HEK293 (cell line): ENCODE measurements at regions not wholly inside any gene's neighbourhood (a gene's known extent, or its start where the extent isn't known, plus 50 kb on each side); places are given as distances from the start of the nearest gene placed in this dataset.
A peak's percentile ranks its signal among the peaks of the same experiment; 100 is the strongest.

ENCODE experiments used
- CTCF ChIA-PET: fragments of 350-600 bp; formaldehyde crosslinking; extraction: SDS; loops from one replicate; lab custom pipeline; 2021; ENCODE audit warnings: antibody characterized with exemption; lab: Yijun Ruan, JAX
- POLR2A ChIA-PET: fragments of 300-600 bp; formaldehyde crosslinking; extraction: SDS; loops from one replicate; lab custom pipeline; 2020; ENCODE audit warnings: antibody characterized with exemption, inconsistent platforms; lab: Yijun Ruan, JAX
- H3K27ac ChIP-seq: fragments of 200-500 bp; sonication (Bioruptor generic); 2 replicates; pipeline ENCODE4 v1.5.1; 2014; ENCODE audit warnings: low read depth, low read length, control low read depth, inconsistent platforms; ENCODE audit errors: extremely low read depth
- H3K36me3 ChIP-seq, 2 experiments: fragments of 200-500 bp in 1 of 2; sonication (Bioruptor generic) in 1 of 2; 1 replicate in 1 of 2; 2 replicates in 1 of 2; pipeline ENCODE4 v1.5.1; 2014 to 2017; ENCODE audit warnings: inconsistent platforms in 2 of 2, low read length in 2 of 2; ENCODE audit not compliant: control insufficient read depth in 2 of 2, insufficient read depth in 1 of 2
- H3K4me1 ChIP-seq: fragments of 200-500 bp; sonication (Bioruptor generic); 2 replicates; pipeline ENCODE4 v1.5.1; 2014; ENCODE audit warnings: mild to moderate bottlenecking, low read length, inconsistent platforms; ENCODE audit not compliant: control insufficient read depth, insufficient read depth
- H3K4me3 ChIP-seq: 2 replicates; pipeline ENCODE4 v1.5.1; 2011; ENCODE audit warnings: low read depth, mild to moderate bottlenecking, control low read depth, low read length, moderate library complexity
- H3K9me3 ChIP-seq: fragments of 200-500 bp; sonication (Bioruptor generic); 2 replicates; pipeline ENCODE4 v1.5.1; 2014; ENCODE audit warnings: low read depth, low read length, inconsistent platforms; ENCODE audit not compliant: control insufficient read depth, insufficient read depth
- FEZF1 ChIP-seq: fragments of 450-650 bp; formaldehyde crosslinking; IDR thresholded peaks from 2 replicates; pipeline ENCODE4 v1.5.1; 2016; ENCODE audit warnings: missing biosample characterization, missing genetic modification characterization
- IKZF3 ChIP-seq: fragments of 450-650 bp; IDR thresholded peaks from 2 replicates; pipeline ENCODE4 v1.5.0; 2018; ENCODE audit warnings: missing biosample characterization, mild to moderate bottlenecking, missing genetic modification characterization, moderate library complexity
- INSM2 ChIP-seq: fragments of 450-650 bp; formaldehyde crosslinking; IDR thresholded peaks from 2 replicates; pipeline ENCODE4 v1.5.1; 2016; ENCODE audit warnings: missing biosample characterization, missing genetic modification characterization
- MZF1 ChIP-seq: fragments of 450-650 bp; formaldehyde crosslinking; IDR thresholded peaks from 2 replicates; pipeline ENCODE4 v1.5.1; 2017; ENCODE audit warnings: missing biosample characterization, missing genetic modification characterization, borderline replicate concordance
- PRDM10 ChIP-seq: fragments of 450-650 bp; formaldehyde crosslinking; IDR thresholded peaks from 2 replicates; pipeline ENCODE4 v1.5.1; 2016; ENCODE audit warnings: missing biosample characterization, missing genetic modification characterization
- REPIN1 ChIP-seq: fragments of 450-650 bp; formaldehyde crosslinking; IDR thresholded peaks from 2 replicates; pipeline ENCODE4 v1.5.1; 2017; ENCODE audit warnings: missing biosample characterization, missing genetic modification characterization, low read depth
- YY2 ChIP-seq: fragments of 450-650 bp; formaldehyde crosslinking; IDR thresholded peaks from 2 replicates; pipeline ENCODE4 v1.5.1; 2016; ENCODE audit warnings: missing biosample characterization, missing genetic modification characterization
- ZBTB17 ChIP-seq: fragments of 450-650 bp; formaldehyde crosslinking; IDR thresholded peaks from 2 replicates; pipeline ENCODE4 v1.5.1; 2016; ENCODE audit warnings: missing biosample characterization, missing genetic modification characterization
- ZBTB20 ChIP-seq: fragments of 450-650 bp; formaldehyde crosslinking; IDR thresholded peaks from 2 replicates; pipeline ENCODE4 v1.5.1; 2016; ENCODE audit warnings: missing biosample characterization, missing genetic modification characterization
- ZFP37 ChIP-seq: fragments of 450-650 bp; formaldehyde crosslinking; IDR thresholded peaks from 2 replicates; pipeline ENCODE4 v1.5.1; 2016; ENCODE audit warnings: missing biosample characterization, missing genetic modification characterization
- ZIC2 ChIP-seq: fragments of 450-650 bp; formaldehyde crosslinking; IDR thresholded peaks from 2 replicates; pipeline ENCODE4 v1.5.1; 2016; ENCODE audit warnings: missing biosample characterization, missing genetic modification characterization
- ZNF146 ChIP-seq: fragments of 450-650 bp; formaldehyde crosslinking; IDR thresholded peaks from 2 replicates; pipeline ENCODE4 v1.5.1; 2016; ENCODE audit warnings: missing biosample characterization, missing genetic modification characterization
- ZNF148 ChIP-seq: fragments of 450-650 bp; formaldehyde crosslinking; IDR thresholded peaks from 2 replicates; pipeline ENCODE4 v1.5.0; 2017; ENCODE audit warnings: missing biosample characterization, missing genetic modification characterization, borderline replicate concordance
- ZNF223 ChIP-seq: fragments of 450-650 bp; formaldehyde crosslinking; IDR thresholded peaks from 2 replicates; pipeline ENCODE4 v1.5.1; 2016; ENCODE audit warnings: missing biosample characterization, missing genetic modification characterization
- ZNF623 ChIP-seq: fragments of 450-650 bp; formaldehyde crosslinking; IDR thresholded peaks from 2 replicates; pipeline ENCODE4 v1.5.1; 2016; ENCODE audit warnings: missing biosample characterization, missing genetic modification characterization
- ZNF658 ChIP-seq: fragments of 450-650 bp; formaldehyde crosslinking; IDR thresholded peaks from 2 replicates; pipeline ENCODE4; 2016; ENCODE audit warnings: missing biosample characterization, missing genetic modification characterization
- ZNF692 ChIP-seq: fragments of 450-650 bp; formaldehyde crosslinking; IDR thresholded peaks from 2 replicates; pipeline ENCODE4 v1.5.1; 2016; ENCODE audit warnings: missing biosample characterization, missing genetic modification characterization
- ZNF792 ChIP-seq: fragments of 450-650 bp; formaldehyde crosslinking; IDR thresholded peaks from 2 replicates; pipeline ENCODE4 v1.5.1; 2016; ENCODE audit warnings: missing biosample characterization, missing genetic modification characterization
- ZNF843 ChIP-seq: fragments of 450-650 bp; formaldehyde crosslinking; IDR thresholded peaks from 2 replicates; pipeline ENCODE4 v1.5.1; 2016; ENCODE audit warnings: missing biosample characterization, missing genetic modification characterization

GRCh38 chrX:69303231-69303630 is 138.0 kb upstream of the PJA1 start (continued):
- TF ChIP-seq ZBTB20: no peak
- no peak for TF ChIP-seq ZNF658 (tag by site-specific recombination)
- no peak for TF ChIP-seq ZNF223 (tag by site-specific recombination)
- TF ChIP-seq ZFP37: no peak
- no peak for TF ChIP-seq ZNF148 (tag by site-specific recombination)
- no peak for TF ChIP-seq ZNF146 (tag by site-specific recombination)
- TF ChIP-seq ZNF843 (tag by site-specific recombination): no peak
- TF ChIP-seq ZNF692: no peak

- no peak overlapping the region for H3K4me3 ChIP-seq
- CTCF ChIA-PET: no interaction called here
- H3K4me1 ChIP-seq: no peaks in the 10 kb centered on the region
- no peaks in the 10 kb centered on the region for H3K36me3 ChIP-seq
- TF ChIP-seq INSM2 (tag by site-specific recombination) (no peak), ZIC2 (peak; percentile 53)
- TF ChIP-seq, all 188 proteins: peak for 1
- Histone ChIP-seq H3K9me3 (no peaks in the 10 kb centered on the region), H3K27ac (no peak overlapping the region)
- POLR2A ChIA-PET: interaction anchor here (1.2 kb wide), 1 partner anchor 471 kb away, joined by 3 read pairs; the partner anchor contains the start of gene EFNB1
Measured at GRCh38 chrX:69299951-69300714, 134.9 kb upstream of the PJA1 start.

GRCh38 chrX:69299285-69299684 is 134.0 kb upstream of the PJA1 start:
- Histone ChIP-seq H3K9me3 (no peaks in the 10 kb centered on the region), H3K27ac (no peak overlapping the region), H3K4me1 (no peaks in the 10 kb centered on the region), H3K4me3 (no peak overlapping the region), H3K36me3 (no peaks in the 10 kb centered on the region)
- CTCF ChIA-PET: interaction anchor here (0.6 to 1.1 kb wide), 2 partner anchors 477 to 493 kb away, joined by 3 to 4 read pairs; no protein-coding TSS in a partner anchor
- POLR2A ChIA-PET: interaction anchor here (1.2 kb wide), 1 partner anchor 471 kb away, joined by 3 read pairs; the partner anchor contains the start of gene EFNB1
- TF ChIP-seq ZBTB17 (tag by site-specific recombination): peak; percentile 64
- TF ChIP-seq IKZF3 (tag by site-specific recombination): no peak

GRCh38 chrX:69298466-69299140 is 133.3 kb upstream of the PJA1 start:
- no peak overlapping the region for H3K4me3 ChIP-seq
- no peaks in the 10 kb centered on the region for H3K4me1 ChIP-seq
- no peaks in the 10 kb centered on the region for H3K9me3 ChIP-seq
- no peak overlapping the region for H3K27ac ChIP-seq
- ChIA-PET POLR2A (interaction anchor here (1.2 kb wide), 1 partner anchor 470 kb away, joined by 3 read pairs; the partner anchor contains the start of gene EFNB1), CTCF (interaction anchor here (0.6 to 1.1 kb wide), 2 partner anchors 12 to 476 kb away, joined by 3 read pairs; no protein-coding TSS in a partner anchor)
- H3K36me3 ChIP-seq: no peaks in the 10 kb centered on the region
- TF ChIP-seq ZNF223 (tag by site-specific recombination) (no peak), ZNF792 (tag by site-specific recombination) (no peak), FEZF1 (no peak), MZF1 (tag by site-specific recombination) (no peak), REPIN1 (no peak), YY2 (tag by site-specific recombination) (no peak), PRDM10 (tag by site-specific recombination) (no peak), ZNF623 (tag by site-specific recombination) (no peak)
